Neural crest cell (in vitro differentiated cells): ENCODE measurements at regions not wholly inside any gene's neighbourhood (a gene's known extent, or its start where the extent isn't known, plus 50 kb on each side); places are given as distances from the start of the nearest gene placed in this dataset.

Source experiments
- DNase-seq: peaks from one replicate; pipeline ENCODE4 v3.0.0; 2021; ENCODE audit warnings: low read depth, mixed read lengths, low spot score
- H3K27ac Mint-ChIP-seq: one replicate; pipeline ENCODE4 v1.8.0; 2021; ENCODE audit warnings: mild to moderate bottlenecking, mixed read lengths; ENCODE audit not compliant: unreplicated experiment
- H3K27me3 Mint-ChIP-seq: 2 replicates; pipeline ENCODE4 v1.8.0; 2021; ENCODE audit warnings: low read depth, mild to moderate bottlenecking, mixed read lengths
- H3K36me3 Mint-ChIP-seq: 2 replicates; pipeline ENCODE4 v1.8.0; 2021; ENCODE audit warnings: low read depth, mild to moderate bottlenecking, mixed read lengths
- H3K4me1 Mint-ChIP-seq: 2 replicates; pipeline ENCODE4 v1.8.0; 2021; ENCODE audit warnings: mixed read lengths
- H3K4me3 Mint-ChIP-seq: one replicate; pipeline ENCODE4 v1.8.0; 2021; ENCODE audit warnings: mild to moderate bottlenecking, mixed read lengths
- H3K9me3 Mint-ChIP-seq: 2 replicates; pipeline ENCODE4 v1.8.0; 2021; ENCODE audit warnings: mixed read lengths
- TF ChIP-seq, protein P1 (sequence below): fragments of 200-600 bp; sonication (generic); conservative IDR thresholded peaks from 2 replicates; pipeline ENCODE4 v1.5.0; 2021; ENCODE audit warnings: antibody characterized with exemption, mild to moderate bottlenecking

DNA sequence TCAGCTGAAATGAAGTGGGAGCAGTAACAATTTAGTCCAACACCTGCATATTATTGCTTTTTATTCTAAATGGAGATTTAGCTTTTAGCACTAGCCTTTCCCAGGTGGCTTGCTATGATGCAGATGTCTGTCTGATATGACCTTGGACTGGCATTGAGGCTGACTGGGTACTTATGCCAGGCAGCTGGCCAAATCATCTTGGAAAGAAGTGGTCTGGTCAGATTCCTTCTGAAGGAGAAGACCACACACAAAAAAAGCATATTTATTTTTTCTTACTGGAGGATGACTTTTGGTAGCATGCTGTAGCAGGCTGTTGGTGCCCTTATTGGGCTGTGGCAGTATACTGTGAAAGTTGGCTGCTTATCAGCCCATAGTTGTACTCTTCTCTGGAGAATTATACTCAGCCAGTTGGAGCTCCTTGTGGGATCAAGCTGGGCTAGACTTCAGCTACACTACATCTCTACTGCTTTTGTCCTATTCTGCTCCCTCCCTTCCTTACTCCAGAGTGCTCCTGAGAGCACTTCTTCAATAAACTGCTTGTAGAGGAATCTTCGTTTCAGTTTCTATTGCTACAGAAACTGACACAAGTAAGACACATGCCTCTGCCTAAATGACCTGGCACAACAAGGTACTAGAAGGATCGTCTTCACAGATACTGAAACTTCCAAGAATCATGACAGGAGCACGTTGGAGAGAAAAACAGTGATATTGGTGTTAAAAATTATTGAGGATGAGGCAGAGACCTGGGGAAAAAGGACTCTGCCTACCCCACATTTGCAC lies 196.8 kb upstream of the RPS6KA3 start:
- Mint-ChIP-seq H3K4me1 (peaks cover 18% of the 10 kb centered on the region), H3K36me3 (peaks cover 3% of the 10 kb centered on the region), H3K9me3 (peaks cover 14% of the 10 kb centered on the region), H3K27me3 (no peaks in the 10 kb centered on the region), H3K27ac (no peak overlapping the region), H3K4me3 (no peak overlapping the region)
- TF ChIP-seq, protein P1, sequence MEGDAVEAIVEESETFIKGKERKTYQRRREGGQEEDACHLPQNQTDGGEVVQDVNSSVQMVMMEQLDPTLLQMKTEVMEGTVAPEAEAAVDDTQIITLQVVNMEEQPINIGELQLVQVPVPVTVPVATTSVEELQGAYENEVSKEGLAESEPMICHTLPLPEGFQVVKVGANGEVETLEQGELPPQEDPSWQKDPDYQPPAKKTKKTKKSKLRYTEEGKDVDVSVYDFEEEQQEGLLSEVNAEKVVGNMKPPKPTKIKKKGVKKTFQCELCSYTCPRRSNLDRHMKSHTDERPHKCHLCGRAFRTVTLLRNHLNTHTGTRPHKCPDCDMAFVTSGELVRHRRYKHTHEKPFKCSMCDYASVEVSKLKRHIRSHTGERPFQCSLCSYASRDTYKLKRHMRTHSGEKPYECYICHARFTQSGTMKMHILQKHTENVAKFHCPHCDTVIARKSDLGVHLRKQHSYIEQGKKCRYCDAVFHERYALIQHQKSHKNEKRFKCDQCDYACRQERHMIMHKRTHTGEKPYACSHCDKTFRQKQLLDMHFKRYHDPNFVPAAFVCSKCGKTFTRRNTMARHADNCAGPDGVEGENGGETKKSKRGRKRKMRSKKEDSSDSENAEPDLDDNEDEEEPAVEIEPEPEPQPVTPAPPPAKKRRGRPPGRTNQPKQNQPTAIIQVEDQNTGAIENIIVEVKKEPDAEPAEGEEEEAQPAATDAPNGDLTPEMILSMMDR: no peak
- DNase-seq: no peak

DNA sequence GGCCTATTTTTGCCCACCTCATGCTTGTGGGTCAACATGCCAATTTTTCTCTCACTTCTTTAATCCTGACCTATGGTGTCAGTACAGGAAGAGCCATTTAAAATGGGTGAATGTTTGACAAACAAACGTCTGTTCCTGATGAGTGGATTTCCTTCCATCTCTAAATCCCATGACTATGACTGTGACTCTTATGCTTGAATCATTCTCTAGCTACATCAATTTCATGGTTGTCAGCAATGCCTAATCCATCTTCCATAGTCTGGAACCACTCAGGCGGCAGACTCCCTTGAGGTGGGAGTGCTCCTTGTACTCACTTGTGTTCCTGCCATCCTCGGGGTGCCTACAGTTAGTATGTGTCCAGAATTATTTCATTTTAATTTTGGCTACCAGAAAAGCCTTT lies 194.9 kb upstream of the RPS6KA3 start:
- no peak for DNase-seq
- H3K27ac Mint-ChIP-seq: no peak overlapping the region
- H3K9me3 Mint-ChIP-seq: peaks cover 8% of the 10 kb centered on the region
- H3K36me3 Mint-ChIP-seq: peaks cover 5% of the 10 kb centered on the region
- no peak overlapping the region for H3K4me3 Mint-ChIP-seq
- no peaks in the 10 kb centered on the region for H3K27me3 Mint-ChIP-seq
- TF ChIP-seq, protein P1: no peak
- H3K4me1 Mint-ChIP-seq: peaks cover 12% of the 10 kb centered on the region

DNA sequence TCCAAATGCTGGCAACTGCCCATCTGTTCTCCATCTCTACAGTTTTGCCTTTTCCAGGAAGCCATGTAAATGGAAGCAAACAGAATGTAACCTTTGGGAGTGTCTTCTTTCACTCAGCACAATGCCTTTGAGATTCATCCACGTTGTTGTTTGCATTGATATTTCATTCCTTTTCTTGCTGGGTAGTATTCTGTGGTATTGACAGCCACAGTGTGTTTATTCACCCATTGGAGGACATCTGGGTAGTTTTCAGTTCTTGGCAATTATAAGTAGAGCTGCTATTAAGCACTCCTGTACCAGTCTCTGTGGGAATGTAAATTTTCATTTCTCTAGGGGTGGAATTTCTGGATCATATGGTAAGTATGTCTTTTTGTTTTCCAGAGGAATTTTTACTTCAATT lies 194.3 kb upstream of the RPS6KA3 start:
- Mint-ChIP-seq H3K27me3 (no peaks in the 10 kb centered on the region), H3K4me1 (peaks cover 12% of the 10 kb centered on the region), H3K9me3 (peaks cover 8% of the 10 kb centered on the region), H3K27ac (no peak overlapping the region), H3K36me3 (peaks cover 6% of the 10 kb centered on the region), H3K4me3 (no peak overlapping the region)
- TF ChIP-seq, protein P1: no peak
- DNase-seq: no peak

DNA sequence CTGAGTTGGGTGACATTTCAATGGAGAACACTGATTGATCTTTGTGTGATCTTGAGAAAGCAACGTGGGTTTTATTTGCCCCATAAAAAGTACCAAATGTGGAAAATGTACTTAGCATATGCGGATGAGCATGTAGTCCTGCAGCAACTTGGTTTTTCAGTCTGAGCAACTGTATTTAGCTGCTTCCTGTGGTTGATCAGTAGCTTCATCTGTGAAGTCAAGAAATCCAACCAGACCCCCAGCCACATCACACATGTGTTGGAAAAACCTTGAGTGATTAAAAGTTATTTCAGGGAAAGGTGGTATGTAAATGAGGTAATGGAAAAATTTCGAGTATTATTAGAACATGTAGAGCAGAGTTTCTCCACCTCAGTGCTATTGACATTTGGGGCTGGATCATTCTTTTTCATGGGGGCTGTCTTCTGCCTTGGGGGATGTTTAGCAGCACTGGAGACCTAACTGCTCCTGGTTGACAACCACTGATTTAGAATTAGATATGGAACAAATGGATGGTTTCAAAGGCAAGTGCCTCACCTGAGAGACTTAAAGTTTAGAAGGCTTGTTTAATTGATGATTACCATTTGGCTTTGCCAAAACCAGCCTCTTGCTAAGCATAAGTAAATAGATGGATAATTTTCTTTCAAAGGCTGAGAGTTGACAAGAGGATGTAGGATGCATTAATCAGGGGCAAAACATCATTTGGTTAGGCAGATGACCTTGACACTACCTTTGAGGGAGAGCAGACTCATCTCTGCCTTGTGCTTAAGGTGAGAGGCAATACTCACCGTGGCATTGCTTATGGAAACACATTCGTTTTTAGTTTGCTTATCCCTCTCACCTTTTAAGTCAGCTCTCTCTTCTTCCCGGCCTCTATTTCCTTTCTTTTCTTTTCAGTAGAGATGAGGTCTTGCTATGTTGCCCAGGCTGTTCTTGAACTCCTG lies 193.0 kb upstream of the RPS6KA3 start:
- H3K27ac Mint-ChIP-seq: no peak overlapping the region

DNA sequence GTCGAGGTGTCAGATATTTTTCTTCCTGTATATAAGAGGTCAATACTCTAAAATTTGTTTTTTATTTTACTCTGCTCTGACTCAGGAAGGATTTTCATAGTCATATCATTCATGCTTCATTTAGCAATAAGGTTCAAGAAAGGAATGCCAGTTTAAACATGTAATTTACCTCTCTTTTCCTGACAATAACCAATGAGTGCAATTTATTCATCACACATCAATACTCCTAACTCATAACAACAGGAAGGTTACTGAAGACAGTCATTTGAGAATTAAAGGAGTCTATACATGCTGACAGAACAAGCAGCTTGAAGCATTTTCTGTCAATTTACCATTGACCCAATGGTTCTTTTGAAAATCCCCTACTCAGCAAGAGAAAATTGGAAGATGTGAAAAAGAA lies 190.3 kb upstream of the RPS6KA3 start:
- Mint-ChIP-seq H3K36me3 (peaks cover 3% of the 10 kb centered on the region), H3K9me3 (peaks cover 8% of the 10 kb centered on the region), H3K27me3 (no peaks in the 10 kb centered on the region), H3K27ac (no peak overlapping the region), H3K4me1 (peaks cover 12% of the 10 kb centered on the region), H3K4me3 (no peak overlapping the region)
- TF ChIP-seq, protein P1: no peak
- no peak for DNase-seq

More for the DNA sequence above, 193.0 kb upstream of the RPS6KA3 start:
- H3K4me1 Mint-ChIP-seq: peaks cover 12% of the 10 kb centered on the region
- H3K9me3 Mint-ChIP-seq: peaks cover 8% of the 10 kb centered on the region
- peaks cover 3% of the 10 kb centered on the region for H3K36me3 Mint-ChIP-seq
- TF ChIP-seq, protein P1: no peak
- no peak for DNase-seq
- H3K27me3 Mint-ChIP-seq: no peaks in the 10 kb centered on the region
- H3K4me3 Mint-ChIP-seq: no peak overlapping the region
